SK-N-SH (cell line): ENCODE measurements at regions not wholly inside any gene's neighbourhood (a gene's known extent, or its start where the extent isn't known, plus 50 kb on each side); places are given as distances from the start of the nearest gene placed in this dataset.
A peak's percentile ranks its signal among the peaks of the same experiment; 100 is the strongest.
"Not testable (repeated sequence)": the region's sequence is repeated elsewhere in the genome, so short reads cannot be mapped to it uniquely, and the experiment has no call there.

Experiments used
- CTCF ChIA-PET: fragments of 300-600, 350-600 bp; formaldehyde crosslinking; extraction: SDS; loops from one replicate; lab custom pipeline; 2021; lab: Yijun Ruan, JAX
- POLR2A ChIA-PET: fragments of 350-600 bp; sonication (Branson Sonifier 250); formaldehyde crosslinking; extraction: SDS; loops from one replicate; lab custom pipeline; 2020; ENCODE audit warnings: antibody characterized with exemption, inconsistent platforms; lab: Yijun Ruan, JAX
- DNase-seq: peaks from one replicate; pipeline ENCODE4 v3.0.0; 2012
- H2AFZ ChIP-seq: fragments of 200-600 bp; sonication (generic); 2 replicates; pipeline ENCODE4 v1.8.1; 2016; ENCODE audit warnings: antibody characterized with exemption, mild to moderate bottlenecking, low read depth
- H3F3A ChIP-seq: fragments of 200-600 bp; sonication (generic); replicated peaks from 2 replicates; pipeline ENCODE3; 2016; ENCODE audit warnings: antibody characterized with exemption, mild to moderate bottlenecking; ENCODE audit not compliant: insufficient read depth
- H3K27ac ChIP-seq, 2 experiments: fragments of 200-500 bp in 1 of 2; fragments of 200-600 bp in 1 of 2; sonication (Bioruptor generic) in 1 of 2; sonication (generic), shearing (Covaris generic) in 1 of 2; 2 replicates each; pipeline versions ENCODE4 v1.5.1 to v1.6.1; 2014 to 2016; ENCODE audit warnings: low read depth in 2 of 2, inconsistent platforms in 1 of 2, low read length in 1 of 2, mild to moderate bottlenecking in 1 of 2, mixed read lengths in 1 of 2
- H3K27me3 ChIP-seq: fragments of 200-600 bp; sonication (generic), shearing (Covaris generic); 2 replicates; pipeline ENCODE4 v1.6.1; 2016; ENCODE audit warnings: mixed run types; ENCODE audit not compliant: insufficient read depth
- H3K36me3 ChIP-seq, 2 experiments: fragments of 200-500 bp in 1 of 2; fragments of 200-600 bp in 1 of 2; sonication (Bioruptor generic) in 1 of 2; sonication (generic) in 1 of 2; replicated peaks in 1 of 2; 2 replicates each; pipeline versions ENCODE3 to v1.5.1; 2014 to 2016; ENCODE audit warnings: low read length in 1 of 2, mild to moderate bottlenecking in 1 of 2; ENCODE audit not compliant: insufficient read depth in 2 of 2, control insufficient read depth in 1 of 2
- H3K4me1 ChIP-seq, 2 experiments: fragments of 200-500 bp in 1 of 2; fragments of 200-600 bp in 1 of 2; sonication (Bioruptor generic) in 1 of 2; sonication (generic), shearing (Covaris generic) in 1 of 2; 2 replicates each; pipeline versions ENCODE4 v1.5.1 to v1.6.1; 2014 to 2016; ENCODE audit warnings: low read depth in 1 of 2, low read length in 1 of 2, mixed run types in 1 of 2; ENCODE audit not compliant: insufficient read depth in 2 of 2, control insufficient read depth in 1 of 2
- H3K4me2 ChIP-seq: fragments of 200-600 bp; sonication (generic), shearing (Covaris generic); 2 replicates; pipeline ENCODE4 v1.6.1; 2017; ENCODE audit warnings: mixed run types
- H3K4me3 ChIP-seq, 2 experiments: fragments of 200-500 bp in 1 of 2; fragments of 200-600 bp in 1 of 2; sonication (Bioruptor generic) in 1 of 2; sonication (generic), shearing (Covaris generic) in 1 of 2; 2 replicates each; pipeline versions ENCODE4 v1.5.1 to v1.8.1; 2014 to 2016; ENCODE audit warnings: low read depth in 2 of 2, inconsistent platforms in 1 of 2, low read length in 1 of 2, mild to moderate bottlenecking in 1 of 2, mixed read lengths in 1 of 2, moderate library complexity in 1 of 2
- H3K79me2 ChIP-seq: fragments of 200-600 bp; sonication (generic); 2 replicates; pipeline ENCODE4 v1.8.1; 2017; ENCODE audit warnings: mild to moderate bottlenecking; ENCODE audit not compliant: insufficient read depth
- H3K9ac ChIP-seq: fragments of 200-600 bp; sonication (generic); 2 replicates; pipeline ENCODE4 v1.6.1; 2017; ENCODE audit warnings: mixed run types
- H3K9me2 ChIP-seq: fragments of 200-600 bp; sonication (generic); 2 replicates; pipeline ENCODE4 v1.6.1; 2017; ENCODE audit warnings: mixed run types
- H3K9me3 ChIP-seq: fragments of 200-600 bp; sonication (generic); 2 replicates; pipeline ENCODE4 v1.6.1; 2017; ENCODE audit warnings: mixed run types, mild to moderate bottlenecking, moderate library complexity
- H4K20me1 ChIP-seq: fragments of 200-600 bp; sonication (generic); 2 replicates; pipeline ENCODE4 v1.6.1; 2017; ENCODE audit warnings: mild to moderate bottlenecking, mixed run types; ENCODE audit not compliant: insufficient read depth
- ELF1 ChIP-seq: IDR thresholded peaks from 2 replicates; pipeline ENCODE4 v1.4.0; 2012
- FOSL2 ChIP-seq: IDR thresholded peaks from 2 replicates; pipeline ENCODE4 v1.4.0; 2012; ENCODE audit warnings: low read depth, mild to moderate bottlenecking, moderate library complexity, borderline replicate concordance
- FOXJ3 ChIP-seq: sonication (generic); formaldehyde crosslinking; IDR thresholded peaks from 2 replicates; pipeline ENCODE4 v1.5.1; 2020; ENCODE audit warnings: mild to moderate bottlenecking, missing genetic modification reagents
- FOXM1 ChIP-seq: IDR thresholded peaks from 2 replicates; pipeline ENCODE4 v1.4.0; 2012; ENCODE audit warnings: low read depth, mild to moderate bottlenecking
- GABPA ChIP-seq: IDR thresholded peaks from 2 replicates; pipeline ENCODE4 v1.4.0; 2012; ENCODE audit warnings: low read depth, mild to moderate bottlenecking
- MEF2A ChIP-seq: IDR thresholded peaks from 2 replicates; pipeline ENCODE4 v1.4.0; 2012; ENCODE audit warnings: low read depth, borderline replicate concordance
- NRF1 ChIP-seq: IDR thresholded peaks from 2 replicates; pipeline ENCODE4 v1.6.1; 2012; ENCODE audit warnings: low read depth, mild to moderate bottlenecking, low read length
- POLR2AphosphoS5 ChIP-seq: IDR thresholded peaks from 2 replicates; pipeline ENCODE4 v1.6.1; 2012; ENCODE audit warnings: low read depth, low read length
- RAD21 ChIP-seq: IDR thresholded peaks from 2 replicates; pipeline ENCODE4 v1.6.1; 2012; ENCODE audit warnings: mild to moderate bottlenecking, low read length
- RCOR1 ChIP-seq: fragments of 150-350 bp; IDR thresholded peaks from 2 replicates; pipeline ENCODE4 v1.6.1; 2017; ENCODE audit warnings: antibody characterized with exemption, low read length
- TAF1 ChIP-seq: IDR thresholded peaks from 2 replicates; pipeline ENCODE4 v1.6.1; 2012; ENCODE audit warnings: low read depth, mild to moderate bottlenecking, low read length, moderate library complexity, borderline replicate concordance
- TEAD4 ChIP-seq: IDR thresholded peaks from 2 replicates; pipeline ENCODE4 v1.4.0; 2012; ENCODE audit warnings: mild to moderate bottlenecking, borderline replicate concordance; ENCODE audit not compliant: insufficient read depth
- WGBS: methylation state at CpG from one replicate; pipeline ENCODE4 v1.1.6; 2017; ENCODE audit warnings: low lambda C conversion rate; 5-methylcytosine and 5-hydroxymethylcytosine counted together
- TF ChIP-seq, protein P1 (sequence below): fragments of 200-600 bp; sonication (generic); IDR thresholded peaks from 2 replicates; pipeline ENCODE4 v1.6.1; 2017; ENCODE audit warnings: antibody characterized with exemption, mild to moderate bottlenecking, moderate library complexity
- TF ChIP-seq, protein P2 (sequence below): IDR thresholded peaks from 2 replicates; pipeline ENCODE4 v1.4.0; 2012; ENCODE audit warnings: low read depth, borderline replicate concordance
- TF ChIP-seq, protein P3 (sequence below): IDR thresholded peaks from 2 replicates; pipeline ENCODE4; 2012
- TF ChIP-seq, protein P4 (sequence below): IDR thresholded peaks from 2 replicates; pipeline ENCODE4 v1.4.0; 2012; ENCODE audit warnings: low read depth
- TF ChIP-seq, protein P5 (sequence below): fragments of 150-350 bp; IDR thresholded peaks from 2 replicates; pipeline ENCODE4 v1.6.1; 2017; ENCODE audit warnings: antibody characterized with exemption, low read length, low read depth, borderline replicate concordance

DNA sequence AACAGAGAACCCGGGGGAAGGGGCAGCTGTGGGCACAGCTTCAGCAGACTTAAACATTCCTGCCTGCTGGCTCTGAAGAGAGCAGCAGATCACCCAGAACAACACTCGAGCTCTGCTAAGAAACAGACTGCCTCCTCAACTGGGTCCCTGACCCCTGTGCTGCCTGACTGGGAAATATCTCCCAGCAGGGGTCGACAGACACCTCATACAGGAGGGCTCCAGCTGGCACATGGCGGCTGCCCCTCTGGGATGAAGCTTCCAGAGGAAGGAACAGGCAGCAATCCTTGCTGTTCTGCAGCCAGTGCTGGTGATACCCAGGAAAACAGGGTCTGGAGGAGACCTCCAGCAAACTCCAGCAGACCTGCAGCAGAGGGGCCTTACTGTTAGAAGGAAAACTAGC lies 234.5 kb downstream of the TACR3 start:
- H3K9ac ChIP-seq, H3K9me2 ChIP-seq, H3K4me3 ChIP-seq, H3F3A ChIP-seq, H4K20me1 ChIP-seq, CTCF ChIA-PET, POLR2A ChIA-PET, H3K79me2 ChIP-seq, H2AFZ ChIP-seq, H3K27ac ChIP-seq, DNase-seq, H3K4me1 ChIP-seq, H3K9me3 ChIP-seq, H3K4me2 ChIP-seq, H3K27me3 ChIP-seq, H3K36me3 ChIP-seq: not testable (repeated sequence)
- TF ChIP-seq, protein P1, sequence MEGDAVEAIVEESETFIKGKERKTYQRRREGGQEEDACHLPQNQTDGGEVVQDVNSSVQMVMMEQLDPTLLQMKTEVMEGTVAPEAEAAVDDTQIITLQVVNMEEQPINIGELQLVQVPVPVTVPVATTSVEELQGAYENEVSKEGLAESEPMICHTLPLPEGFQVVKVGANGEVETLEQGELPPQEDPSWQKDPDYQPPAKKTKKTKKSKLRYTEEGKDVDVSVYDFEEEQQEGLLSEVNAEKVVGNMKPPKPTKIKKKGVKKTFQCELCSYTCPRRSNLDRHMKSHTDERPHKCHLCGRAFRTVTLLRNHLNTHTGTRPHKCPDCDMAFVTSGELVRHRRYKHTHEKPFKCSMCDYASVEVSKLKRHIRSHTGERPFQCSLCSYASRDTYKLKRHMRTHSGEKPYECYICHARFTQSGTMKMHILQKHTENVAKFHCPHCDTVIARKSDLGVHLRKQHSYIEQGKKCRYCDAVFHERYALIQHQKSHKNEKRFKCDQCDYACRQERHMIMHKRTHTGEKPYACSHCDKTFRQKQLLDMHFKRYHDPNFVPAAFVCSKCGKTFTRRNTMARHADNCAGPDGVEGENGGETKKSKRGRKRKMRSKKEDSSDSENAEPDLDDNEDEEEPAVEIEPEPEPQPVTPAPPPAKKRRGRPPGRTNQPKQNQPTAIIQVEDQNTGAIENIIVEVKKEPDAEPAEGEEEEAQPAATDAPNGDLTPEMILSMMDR: peak; percentile 24; the same call in 1 of the 2 replicates
- 0% methylated on average over 2 of the region's 4 CpGs for WGBS

DNA sequence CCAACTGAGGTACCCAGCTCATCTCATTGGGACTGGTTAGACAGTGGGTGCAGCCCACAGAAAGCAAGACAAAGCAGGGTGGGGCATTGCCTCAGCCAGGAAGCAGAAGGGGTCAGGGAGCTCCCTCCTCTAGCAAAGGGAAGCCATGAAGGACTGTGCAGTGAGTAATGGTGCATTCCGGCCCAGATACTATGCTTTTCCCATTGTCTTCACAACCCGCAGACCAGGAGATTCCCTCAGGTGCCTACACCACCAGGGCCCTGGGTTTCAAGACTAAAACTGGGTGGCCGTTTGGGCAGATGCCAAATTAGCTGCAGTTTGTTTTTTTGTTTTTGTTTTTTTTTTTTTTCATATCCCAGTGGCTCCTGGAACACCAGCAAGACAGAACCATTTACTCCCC lies 235.3 kb downstream of the TACR3 start:
- no peak overlapping the region for H2AFZ ChIP-seq
- DNase-seq: no peak
- TF ChIP-seq TAF1 (no peak), MEF2A (no peak), ELF1 (no peak), FOSL2 (no peak), FOXJ3 (CRISPR knock-in tag) (no peak), FOXM1 (no peak), GABPA (no peak), RAD21 (no peak), TEAD4 (no peak), RCOR1 (no peak), POLR2AphosphoS5 (no peak), NRF1 (no peak)
- TF ChIP-seq, protein P2, sequence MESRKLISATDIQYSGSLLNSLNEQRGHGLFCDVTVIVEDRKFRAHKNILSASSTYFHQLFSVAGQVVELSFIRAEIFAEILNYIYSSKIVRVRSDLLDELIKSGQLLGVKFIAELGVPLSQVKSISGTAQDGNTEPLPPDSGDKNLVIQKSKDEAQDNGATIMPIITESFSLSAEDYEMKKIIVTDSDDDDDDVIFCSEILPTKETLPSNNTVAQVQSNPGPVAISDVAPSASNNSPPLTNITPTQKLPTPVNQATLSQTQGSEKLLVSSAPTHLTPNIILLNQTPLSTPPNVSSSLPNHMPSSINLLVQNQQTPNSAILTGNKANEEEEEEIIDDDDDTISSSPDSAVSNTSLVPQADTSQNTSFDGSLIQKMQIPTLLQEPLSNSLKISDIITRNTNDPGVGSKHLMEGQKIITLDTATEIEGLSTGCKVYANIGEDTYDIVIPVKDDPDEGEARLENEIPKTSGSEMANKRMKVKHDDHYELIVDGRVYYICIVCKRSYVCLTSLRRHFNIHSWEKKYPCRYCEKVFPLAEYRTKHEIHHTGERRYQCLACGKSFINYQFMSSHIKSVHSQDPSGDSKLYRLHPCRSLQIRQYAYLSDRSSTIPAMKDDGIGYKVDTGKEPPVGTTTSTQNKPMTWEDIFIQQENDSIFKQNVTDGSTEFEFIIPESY: no peak
- TF ChIP-seq, protein P3, sequence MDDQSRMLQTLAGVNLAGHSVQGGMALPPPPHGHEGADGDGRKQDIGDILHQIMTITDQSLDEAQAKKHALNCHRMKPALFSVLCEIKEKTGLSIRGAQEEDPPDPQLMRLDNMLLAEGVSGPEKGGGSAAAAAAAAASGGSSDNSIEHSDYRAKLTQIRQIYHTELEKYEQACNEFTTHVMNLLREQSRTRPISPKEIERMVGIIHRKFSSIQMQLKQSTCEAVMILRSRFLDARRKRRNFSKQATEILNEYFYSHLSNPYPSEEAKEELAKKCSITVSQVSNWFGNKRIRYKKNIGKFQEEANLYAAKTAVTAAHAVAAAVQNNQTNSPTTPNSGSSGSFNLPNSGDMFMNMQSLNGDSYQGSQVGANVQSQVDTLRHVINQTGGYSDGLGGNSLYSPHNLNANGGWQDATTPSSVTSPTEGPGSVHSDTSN: no peak
- TF ChIP-seq, protein P4, sequence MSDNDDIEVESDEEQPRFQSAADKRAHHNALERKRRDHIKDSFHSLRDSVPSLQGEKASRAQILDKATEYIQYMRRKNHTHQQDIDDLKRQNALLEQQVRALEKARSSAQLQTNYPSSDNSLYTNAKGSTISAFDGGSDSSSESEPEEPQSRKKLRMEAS: no peak
- TF ChIP-seq, protein P5, sequence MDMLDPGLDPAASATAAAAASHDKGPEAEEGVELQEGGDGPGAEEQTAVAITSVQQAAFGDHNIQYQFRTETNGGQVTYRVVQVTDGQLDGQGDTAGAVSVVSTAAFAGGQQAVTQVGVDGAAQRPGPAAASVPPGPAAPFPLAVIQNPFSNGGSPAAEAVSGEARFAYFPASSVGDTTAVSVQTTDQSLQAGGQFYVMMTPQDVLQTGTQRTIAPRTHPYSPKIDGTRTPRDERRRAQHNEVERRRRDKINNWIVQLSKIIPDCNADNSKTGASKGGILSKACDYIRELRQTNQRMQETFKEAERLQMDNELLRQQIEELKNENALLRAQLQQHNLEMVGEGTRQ: no peak
- no peak overlapping the region for H3K27ac ChIP-seq
- no peaks in the 10 kb centered on the region for H3K4me1 ChIP-seq
- H3K27me3 ChIP-seq: no peaks in the 10 kb centered on the region; the same call in 1 of the 2 replicates
- H3F3A ChIP-seq: no peaks in the 10 kb centered on the region
- no peak overlapping the region for H3K9ac ChIP-seq
- H3K9me3 ChIP-seq: no peaks in the 10 kb centered on the region
- H3K4me3 ChIP-seq: no peak overlapping the region
- 0% methylated on average over 3 of the region's 3 CpGs for WGBS
- no peaks in the 10 kb centered on the region for H3K9me2 ChIP-seq
- H3K79me2 ChIP-seq: no peaks in the 10 kb centered on the region
- POLR2A ChIA-PET: no interaction called here
- CTCF ChIA-PET: no interaction called here
- H3K4me2 ChIP-seq: no peak overlapping the region
- no peaks in the 10 kb centered on the region for H3K36me3 ChIP-seq
- no peaks in the 10 kb centered on the region for H4K20me1 ChIP-seq
